ENCODE measurements at regions not wholly inside any gene's neighbourhood (a gene's known extent, or its start where the extent isn't known, plus 50 kb on each side); places are given as distances from the start of the nearest gene placed in this dataset.

- no peak for DNase-seq (ENCODE audit: low read depth)
- TF ChIP-seq CTCF (IDR thresholded peaks at IDR 0.05; ENCODE audit: insufficient read depth, low read depth, low read length), result no peak
- H3K4me3 ChIP-seq (ENCODE audit: low read depth, low read length), result no peak overlapping the region
Observed at GRCh38 chr10:61124756-61125530, 181.0 kb upstream of the RHOBTB1 start.

- no peak for TF ChIP-seq CTCF (IDR thresholded peaks at IDR 0.05; ENCODE audit: insufficient read depth, low read depth, low read length)
- no peak for DNase-seq (ENCODE audit: low read depth)
- H3K4me3 ChIP-seq (ENCODE audit: low read depth, low read length), result no peak overlapping the region
Observed at GRCh38 chr10:61120805-61121204, 176.8 kb upstream of the RHOBTB1 start.

DNA sequence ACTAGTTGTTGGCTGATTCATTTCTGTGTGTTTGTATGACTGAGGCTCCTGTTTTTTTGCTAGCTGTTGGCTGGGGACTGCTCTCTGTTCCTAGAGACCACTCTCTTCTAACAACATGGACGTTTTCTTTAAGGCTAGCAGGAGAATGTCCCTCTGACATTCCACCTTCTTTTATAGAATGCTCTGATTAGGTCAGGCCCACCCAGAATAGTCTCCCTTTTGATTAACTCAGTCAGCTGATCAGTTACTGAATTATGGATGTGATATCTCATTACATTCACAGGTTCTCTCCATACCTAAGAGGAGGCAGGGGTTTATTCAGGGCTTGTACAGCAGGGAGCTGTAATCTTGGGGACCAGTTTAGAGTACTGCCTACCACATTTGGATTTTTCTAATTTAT lies 175.6 kb upstream of the RHOBTB1 start:
- no peak for TF ChIP-seq CTCF (IDR thresholded peaks at IDR 0.05; ENCODE audit: insufficient read depth, low read depth, low read length)
- no peak for DNase-seq (ENCODE audit: low read depth)
- no peak overlapping the region for H3K4me3 ChIP-seq (ENCODE audit: low read depth, low read length)

GRCh38 chr10:61115897-61116296 lies 171.9 kb upstream of the RHOBTB1 start:
- no peak for TF ChIP-seq CTCF (IDR thresholded peaks at IDR 0.05; ENCODE audit: insufficient read depth, low read depth, low read length)
- no peak overlapping the region for H3K4me3 ChIP-seq (ENCODE audit: low read depth, low read length)
- no peak for DNase-seq (ENCODE audit: low read depth)

- H3K4me3 ChIP-seq (ENCODE audit: low read depth, low read length), result no peak overlapping the region
- no peak for TF ChIP-seq CTCF (IDR thresholded peaks at IDR 0.05; ENCODE audit: insufficient read depth, low read depth, low read length)
- no peak for DNase-seq (ENCODE audit: low read depth)
Observed at GRCh38 chr10:61112771-61113170, 168.8 kb upstream of the RHOBTB1 start.

DNA sequence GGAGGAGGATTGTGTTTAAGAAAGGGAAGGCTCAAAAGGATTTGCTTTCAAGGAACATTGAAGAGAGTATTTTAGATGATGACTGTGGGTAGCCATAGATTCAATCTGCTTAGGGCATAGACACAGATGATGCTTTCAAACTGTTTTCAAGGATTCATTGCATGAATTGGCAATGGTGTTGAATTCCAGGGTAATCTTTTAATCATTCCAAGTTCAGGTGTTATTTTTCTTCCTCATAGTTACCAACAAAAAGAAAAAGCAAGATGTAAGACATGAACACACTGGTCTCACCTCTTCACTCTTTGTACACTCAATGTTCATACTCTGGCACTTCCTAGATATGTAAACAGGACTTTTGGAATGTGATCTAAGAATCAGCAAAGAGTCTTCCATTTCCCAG lies 167.0 kb upstream of the RHOBTB1 start:
- DNase-seq (ENCODE audit: low read depth), result no peak
- TF ChIP-seq CTCF (IDR thresholded peaks at IDR 0.05; ENCODE audit: insufficient read depth, low read depth, low read length), result no peak
- H3K4me3 ChIP-seq (ENCODE audit: low read depth, low read length), result no peak overlapping the region

Measured in fibroblast of villous mesenchyme (primary cell).